HG02885 (cell line): ENCODE measurements at regions not wholly inside any gene's neighbourhood (a gene's known extent, or its start where the extent isn't known, plus 50 kb on each side); places are given as distances from the start of the nearest gene placed in this dataset.
"Not testable (repeated sequence)": the region's sequence is repeated elsewhere in the genome, so short reads cannot be mapped to it uniquely, and the experiment has no call there.

Experiments used
- ATAC-seq: cut with Tn5 transposase; IDR thresholded peaks from one replicate; pipeline ENCODE4 v1.9.1; 2021; ENCODE audit warnings: mild to moderate bottlenecking; ENCODE audit not compliant: unreplicated experiment, poor library complexity

- no peak for ATAC-seq
These were observed 224.2 kb upstream of the SSTR4 start for GRCh38 chr20:22810626-22811569.

- no peak for ATAC-seq
These were observed 220.5 kb upstream of the SSTR4 start for GRCh38 chr20:22814471-22815205.

- no peak for ATAC-seq
These were observed 219.9 kb upstream of the SSTR4 start for GRCh38 chr20:22815206-22815551.

- ATAC-seq = no peak
These were observed 219.4 kb upstream of the SSTR4 start for GRCh38 chr20:22815603-22816315.

GRCh38 chr20:22818636-22819035, 216.5 kb upstream of the SSTR4 start:
- no peak for ATAC-seq

GRCh38 chr20:22819112-22819511, 216.0 kb upstream of the SSTR4 start:
- ATAC-seq = no peak

GRCh38 chr20:22819784-22820183, 215.3 kb upstream of the SSTR4 start:
- ATAC-seq = no peak

- ATAC-seq = no peak
These were observed 213.9 kb upstream of the SSTR4 start for GRCh38 chr20:22821081-22821727.

- ATAC-seq = no peak
These were observed 213.3 kb upstream of the SSTR4 start for GRCh38 chr20:22821796-22822195.

GRCh38 chr20:22823119-22823518, 212.0 kb upstream of the SSTR4 start:
- no peak for ATAC-seq

GRCh38 chr20:22824077-22824476, 211.0 kb upstream of the SSTR4 start:
- no peak for ATAC-seq

GRCh38 chr20:22825076-22825475, 210.0 kb upstream of the SSTR4 start:
- ATAC-seq = no peak

GRCh38 chr20:22825546-22825945, 209.6 kb upstream of the SSTR4 start:
- no peak for ATAC-seq

GRCh38 chr20:22826306-22827230, 208.5 kb upstream of the SSTR4 start:
- no peak for ATAC-seq

- ATAC-seq = no peak
These were observed 207.2 kb upstream of the SSTR4 start for GRCh38 chr20:22827916-22828315.

- ATAC-seq = no peak
These were observed 205.8 kb upstream of the SSTR4 start for GRCh38 chr20:22829356-22829755.

- ATAC-seq = no peak
These were observed 205.0 kb upstream of the SSTR4 start for GRCh38 chr20:22830138-22830537.

GRCh38 chr20:22830715-22831114, 204.4 kb upstream of the SSTR4 start:
- not testable (repeated sequence) for ATAC-seq

GRCh38 chr20:22833851-22834250, 201.3 kb upstream of the SSTR4 start:
- no peak for ATAC-seq
